Natural killer cell (primary cell): ENCODE measurements at regions not wholly inside any gene's neighbourhood (a gene's known extent, or its start where the extent isn't known, plus 50 kb on each side); places are given as distances from the start of the nearest gene placed in this dataset.

Source experiments
- ATAC-seq, 3 donors: fragments of 150-1000 bp in 2 of 3; fragments of 200-7000 bp in 1 of 3; cut with Tn5 transposase; 1 replicate in 1 of 3; 2 replicates in 2 of 3; pipeline ENCODE4 v1.10.0; 2021; ENCODE audit warnings: mild to moderate bottlenecking in 2 of 3, moderate library complexity in 2 of 3
- DNase-seq, 2 donors: peaks; one replicate each; pipeline versions ENCODE4 v3.0.0 to v3.0.0-alpha.2; 2013 to 2021; ENCODE audit warnings: mixed read lengths in 1 of 2
- H3K27ac ChIP-seq: one replicate; pipeline ENCODE4 v1.5.1; 2013; ENCODE audit warnings: mild to moderate bottlenecking, low read length
- H3K27me3 ChIP-seq: one replicate; pipeline ENCODE4 v1.6.1; 2013; ENCODE audit warnings: low read length; ENCODE audit not compliant: control insufficient read depth, insufficient read depth
- H3K36me3 ChIP-seq: one replicate; pipeline ENCODE4 v1.6.1; 2013; ENCODE audit warnings: low read length; ENCODE audit not compliant: control insufficient read depth, insufficient read depth
- H3K4me1 ChIP-seq: one replicate; pipeline ENCODE4 v1.6.1; 2013; ENCODE audit warnings: low read length; ENCODE audit not compliant: control insufficient read depth, insufficient read depth
- H3K4me3 ChIP-seq: one replicate; pipeline ENCODE4 v1.5.1; 2013; ENCODE audit warnings: low read length
- H3K9me3 ChIP-seq: one replicate; pipeline ENCODE4 v1.6.1; 2013; ENCODE audit warnings: low read length; ENCODE audit not compliant: control insufficient read depth, insufficient read depth
- H3K27ac Mint-ChIP-seq, 2 donors: one replicate each; pipeline ENCODE4 v1.8.0; 2022; ENCODE audit warnings: mild to moderate bottlenecking in 2 of 2, mixed read lengths in 2 of 2, moderate library complexity in 1 of 2
- H3K27me3 Mint-ChIP-seq, 2 donors: one replicate each; pipeline ENCODE4 v1.8.0; 2022; ENCODE audit warnings: low read depth in 2 of 2, mixed read lengths in 2 of 2
- H3K36me3 Mint-ChIP-seq: one replicate; pipeline ENCODE4 v1.8.0; 2022; ENCODE audit warnings: mixed read lengths
- H3K4me1 Mint-ChIP-seq, 2 donors: one replicate each; pipeline ENCODE4 v1.8.0; 2022; ENCODE audit warnings: mixed read lengths in 2 of 2
- H3K4me3 Mint-ChIP-seq: one replicate; pipeline ENCODE4 v1.8.0; 2022; ENCODE audit warnings: mild to moderate bottlenecking, moderate library complexity, mixed read lengths
- H3K9me3 Mint-ChIP-seq, 2 donors: one replicate each; pipeline ENCODE4 v1.8.0; 2022; ENCODE audit warnings: mixed read lengths in 2 of 2
- WGBS: methylation state at CpG from one replicate; pipeline ENCODE4 v1.1.7; 2013; ENCODE audit warnings: missing lambda C conversion rate; ENCODE audit not compliant: insufficient coverage; 5-methylcytosine and 5-hydroxymethylcytosine counted together
- intact Hi-C: fragments of 100-400 bp; cut with micrococcal nuclease; formaldehyde crosslinking; loops from one replicate; pipeline ENCODE4 v1.14.2; 2022
- TF ChIP-seq, protein P1 (sequence below): fragments of 200-600 bp; IDR thresholded peaks from one replicate; pipeline ENCODE4 v1.8.0; 2022; ENCODE audit warnings: antibody characterized with exemption

DNA sequence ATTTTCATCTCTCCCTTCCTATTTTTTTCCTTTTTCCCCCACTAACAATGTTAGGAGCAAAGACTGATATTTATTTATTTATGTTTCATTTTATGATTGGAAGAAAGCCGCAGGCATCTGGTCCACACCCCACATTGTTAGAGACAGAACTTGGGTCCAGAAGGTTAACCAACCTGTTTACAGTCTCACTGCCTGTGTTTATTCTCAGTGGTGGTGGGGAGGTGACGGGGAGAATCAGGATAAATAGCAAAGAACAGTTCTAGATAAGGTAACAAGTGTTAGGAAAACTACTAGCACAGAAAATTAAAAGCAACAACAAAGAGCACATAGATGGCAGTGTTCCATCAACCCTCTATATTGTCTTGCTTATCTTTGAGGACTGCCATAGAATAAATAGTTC is 301.7 kb upstream of the DIPK2B start:
- no peak for ATAC-seq
- H3K27ac Mint-ChIP-seq: no peak overlapping the region

DNA sequence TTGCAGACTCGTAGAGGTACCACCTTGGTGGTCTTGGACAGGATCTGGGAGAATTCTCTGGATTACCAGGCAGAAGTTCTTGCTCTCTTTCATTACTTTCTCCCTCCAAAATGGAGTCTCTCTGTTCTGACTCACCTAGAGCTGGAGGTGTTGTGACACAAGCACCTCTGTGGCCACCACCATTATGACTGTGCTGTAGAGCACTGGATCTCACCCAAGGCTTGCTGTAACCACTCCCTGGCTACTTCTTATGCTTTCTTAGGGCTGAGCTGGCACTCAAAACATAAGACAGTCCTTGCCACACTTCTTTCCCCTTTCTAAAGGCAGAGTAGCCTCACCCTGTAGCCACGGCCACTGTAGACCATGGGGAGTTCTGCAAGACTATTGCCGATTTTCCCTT is 296.6 kb upstream of the DIPK2B start:
- H3K36me3 Mint-ChIP-seq: peaks cover 29% of the 10 kb centered on the region
- H3K27me3 Mint-ChIP-seq: peaks cover 11 to 44% of the 10 kb centered on the region in 2 donors
- Histone ChIP-seq H3K9me3 (no peaks in the 10 kb centered on the region), H3K4me1 (no peaks in the 10 kb centered on the region), H3K27ac (no peak overlapping the region), H3K4me3 (no peak overlapping the region), H3K36me3 (no peaks in the 10 kb centered on the region), H3K27me3 (no peaks in the 10 kb centered on the region)
- no peak for DNase-seq
- ATAC-seq: no peak
- TF ChIP-seq, protein P1, sequence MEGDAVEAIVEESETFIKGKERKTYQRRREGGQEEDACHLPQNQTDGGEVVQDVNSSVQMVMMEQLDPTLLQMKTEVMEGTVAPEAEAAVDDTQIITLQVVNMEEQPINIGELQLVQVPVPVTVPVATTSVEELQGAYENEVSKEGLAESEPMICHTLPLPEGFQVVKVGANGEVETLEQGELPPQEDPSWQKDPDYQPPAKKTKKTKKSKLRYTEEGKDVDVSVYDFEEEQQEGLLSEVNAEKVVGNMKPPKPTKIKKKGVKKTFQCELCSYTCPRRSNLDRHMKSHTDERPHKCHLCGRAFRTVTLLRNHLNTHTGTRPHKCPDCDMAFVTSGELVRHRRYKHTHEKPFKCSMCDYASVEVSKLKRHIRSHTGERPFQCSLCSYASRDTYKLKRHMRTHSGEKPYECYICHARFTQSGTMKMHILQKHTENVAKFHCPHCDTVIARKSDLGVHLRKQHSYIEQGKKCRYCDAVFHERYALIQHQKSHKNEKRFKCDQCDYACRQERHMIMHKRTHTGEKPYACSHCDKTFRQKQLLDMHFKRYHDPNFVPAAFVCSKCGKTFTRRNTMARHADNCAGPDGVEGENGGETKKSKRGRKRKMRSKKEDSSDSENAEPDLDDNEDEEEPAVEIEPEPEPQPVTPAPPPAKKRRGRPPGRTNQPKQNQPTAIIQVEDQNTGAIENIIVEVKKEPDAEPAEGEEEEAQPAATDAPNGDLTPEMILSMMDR: no peak
- H3K4me1 Mint-ChIP-seq: no peaks in the 10 kb centered on the region
- H3K9me3 Mint-ChIP-seq: peaks cover 0 to 13% of the 10 kb centered on the region in 2 donors
- intact Hi-C loops: no loop called here
- WGBS: 97% methylated on average over 2 of the region's 3 CpGs
- no peak overlapping the region for H3K27ac Mint-ChIP-seq
- no peak overlapping the region for H3K4me3 Mint-ChIP-seq

More for the DNA sequence above, 301.7 kb upstream of the DIPK2B start:
- no peak overlapping the region for H3K27ac ChIP-seq
- no peaks in the 10 kb centered on the region for H3K27me3 ChIP-seq
- H3K36me3 ChIP-seq: no peaks in the 10 kb centered on the region
- DNase-seq: no peak
- Mint-ChIP-seq H3K27me3 (peaks cover 3 to 9% of the 10 kb centered on the region in 2 donors), H3K4me3 (no peak overlapping the region), H3K36me3 (no peaks in the 10 kb centered on the region), H3K9me3 (no peaks in the 10 kb centered on the region), H3K4me1 (peaks cover 22 to 28% of the 10 kb centered on the region in 2 donors)
- TF ChIP-seq, protein P1: no peak
- intact Hi-C loops: no loop called here
- no peaks in the 10 kb centered on the region for H3K9me3 ChIP-seq
- H3K4me1 ChIP-seq: peaks cover 9% of the 10 kb centered on the region
- H3K4me3 ChIP-seq: no peak overlapping the region
- WGBS: no CpG with 5 or more reads among the region's 2 CpGs

DNA sequence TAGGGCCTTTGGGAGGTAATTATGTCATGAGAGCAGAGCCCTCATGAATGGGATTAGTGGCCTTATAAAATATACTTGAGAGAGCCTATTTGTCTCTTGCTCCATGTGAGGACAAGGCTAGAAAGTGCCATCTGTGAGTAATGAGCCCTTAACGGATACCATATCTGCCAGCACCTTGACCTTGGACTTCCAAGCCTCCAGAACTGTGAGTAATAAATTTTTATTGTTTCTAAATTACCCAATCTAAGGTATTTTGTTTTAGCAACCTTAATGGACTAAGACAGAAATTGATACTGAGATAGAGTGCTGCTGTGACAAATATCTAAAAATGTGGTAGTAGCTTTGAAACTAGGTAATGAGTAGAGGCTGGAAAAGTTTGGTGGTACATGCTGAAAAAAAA is 285.0 kb upstream of the DIPK2B start:
- TF ChIP-seq, protein P1: no peak
- no peak for ATAC-seq
- H3K9me3 Mint-ChIP-seq: no peaks in the 10 kb centered on the region
- no peak for DNase-seq
- H3K4me3 Mint-ChIP-seq: no peak overlapping the region
- Histone ChIP-seq H3K4me3 (no peak overlapping the region), H3K9me3 (no peaks in the 10 kb centered on the region), H3K36me3 (no peaks in the 10 kb centered on the region), H3K27me3 (no peaks in the 10 kb centered on the region), H3K4me1 (no peaks in the 10 kb centered on the region), H3K27ac (no peak overlapping the region)
- H3K4me1 Mint-ChIP-seq: no peaks in the 10 kb centered on the region
- no peaks in the 10 kb centered on the region for H3K36me3 Mint-ChIP-seq
- H3K27me3 Mint-ChIP-seq: peaks cover 0 to 3% of the 10 kb centered on the region in 2 donors
- intact Hi-C loops: no loop called here
- H3K27ac Mint-ChIP-seq: no peak overlapping the region
- WGBS: 80% methylated on average over 1 of the region's 1 CpG

DNA sequence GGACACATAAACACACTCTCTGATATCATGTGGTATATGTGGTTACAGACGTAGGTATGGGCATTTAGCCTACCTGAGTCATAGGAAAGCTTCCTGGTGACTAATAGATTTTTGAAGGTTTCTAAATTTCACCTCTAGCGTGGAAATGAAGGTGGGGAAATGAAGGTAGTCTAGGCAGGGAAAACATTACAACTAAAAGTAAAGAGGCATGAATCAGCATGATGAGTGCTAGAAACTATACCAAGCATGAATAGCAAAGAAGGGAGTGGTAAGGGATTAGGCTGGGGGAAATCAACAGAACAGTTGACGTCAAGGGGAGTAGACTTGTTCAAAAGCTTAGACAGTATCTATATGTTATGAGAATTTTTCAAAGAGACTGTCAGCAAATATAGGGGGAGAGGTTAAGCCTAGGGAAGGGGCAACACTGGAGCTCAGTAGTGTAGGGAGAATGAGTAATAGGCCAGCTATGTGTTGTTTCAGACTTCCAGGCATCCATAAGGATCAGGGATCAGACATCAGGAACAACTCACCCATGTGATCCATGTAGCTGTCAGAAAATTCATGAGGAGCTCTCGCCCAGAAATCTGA is 279.3 kb upstream of the DIPK2B start:
- no peak for DNase-seq
- Mint-ChIP-seq H3K4me3 (no peak overlapping the region), H3K4me1 (no peaks in the 10 kb centered on the region), H3K36me3 (no peaks in the 10 kb centered on the region), H3K27me3 (peaks cover 3 to 33% of the 10 kb centered on the region in 2 donors), H3K9me3 (peaks cover 0 to 2% of the 10 kb centered on the region in 2 donors), H3K27ac (no peak overlapping the region)
- TF ChIP-seq, protein P1: no peak
- 91% methylated on average over 3 of the region's 4 CpGs for whole genome bisulfite sequencing
- intact Hi-C loops: no loop called here
- Histone ChIP-seq H3K27ac (no peak overlapping the region), H3K36me3 (no peaks in the 10 kb centered on the region), H3K4me3 (no peak overlapping the region), H3K9me3 (no peaks in the 10 kb centered on the region), H3K27me3 (no peaks in the 10 kb centered on the region), H3K4me1 (no peaks in the 10 kb centered on the region)
- no peak for ATAC-seq
